HG02885 (cell line): ENCODE measurements at regions not wholly inside any gene's neighbourhood (a gene's known extent, or its start where the extent isn't known, plus 50 kb on each side); places are given as distances from the start of the nearest gene placed in this dataset.

Experiments used
- ATAC-seq: cut with Tn5 transposase; IDR thresholded peaks from one replicate; pipeline ENCODE4 v1.9.1; 2021; ENCODE audit warnings: mild to moderate bottlenecking; ENCODE audit not compliant: unreplicated experiment, poor library complexity

- ATAC-seq, result no peak
Measured at GRCh38 chr13:73733706-73734105, 400.5 kb downstream of the KLF12 start.

DNA sequence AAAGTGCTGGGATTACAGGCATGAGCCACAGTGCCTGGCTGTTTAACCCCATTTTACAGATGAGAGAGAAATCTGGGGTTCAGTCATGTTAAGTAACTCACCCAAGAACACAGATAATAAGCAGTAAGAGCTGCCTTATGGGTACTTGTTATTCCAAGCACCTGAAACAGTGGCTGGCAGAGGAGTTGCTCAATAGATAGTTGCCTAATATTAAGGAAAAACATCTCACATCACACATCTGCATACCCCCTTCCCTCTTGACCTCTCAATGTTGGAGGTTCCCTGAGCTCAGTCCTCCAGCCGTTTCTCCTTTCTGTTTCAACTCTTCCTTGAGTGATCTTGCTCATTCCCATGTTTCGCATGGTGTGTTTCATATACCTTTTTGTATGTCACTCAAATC lies 401.9 kb downstream of the KLF12 start:
- no peak for ATAC-seq

- no peak for ATAC-seq
Measured at GRCh38 chr13:73731564-73731963, 402.6 kb downstream of the KLF12 start.

GRCh38 chr13:73730014-73730413 lies 404.2 kb downstream of the KLF12 start:
- ATAC-seq, result no peak

GRCh38 chr13:73729046-73729445 lies 405.2 kb downstream of the KLF12 start:
- no peak for ATAC-seq

- peak; percentile 75 for ATAC-seq
Measured at GRCh38 chr13:73722120-73722519, 412.1 kb downstream of the KLF12 start.

GRCh38 chr13:73721571-73721970 lies 412.6 kb downstream of the KLF12 start:
- ATAC-seq, result no peak

GRCh38 chr13:73720216-73720840 lies 413.9 kb downstream of the KLF12 start:
- no peak for ATAC-seq

DNA sequence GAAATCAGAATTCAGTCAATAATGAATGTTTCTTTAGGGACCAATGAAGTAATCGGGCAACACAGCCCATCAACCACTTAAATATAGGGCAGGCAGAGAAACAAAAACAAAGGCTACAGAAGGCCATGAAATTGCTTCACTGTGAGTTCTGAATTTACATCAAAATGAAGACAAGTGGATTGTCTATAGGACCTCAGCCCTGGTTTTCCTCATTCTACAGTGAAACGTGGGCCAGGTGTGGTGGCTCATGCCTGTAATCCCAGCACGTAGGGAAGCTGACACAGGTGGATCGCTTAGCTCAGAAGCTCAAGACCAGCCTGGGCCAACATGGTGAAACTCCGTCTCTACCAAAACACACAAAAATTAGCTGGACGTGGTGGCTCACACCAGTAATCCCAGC lies 416.0 kb downstream of the KLF12 start:
- ATAC-seq, result no peak

GRCh38 chr13:73717632-73718031 lies 416.6 kb downstream of the KLF12 start:
- no peak for ATAC-seq

DNA sequence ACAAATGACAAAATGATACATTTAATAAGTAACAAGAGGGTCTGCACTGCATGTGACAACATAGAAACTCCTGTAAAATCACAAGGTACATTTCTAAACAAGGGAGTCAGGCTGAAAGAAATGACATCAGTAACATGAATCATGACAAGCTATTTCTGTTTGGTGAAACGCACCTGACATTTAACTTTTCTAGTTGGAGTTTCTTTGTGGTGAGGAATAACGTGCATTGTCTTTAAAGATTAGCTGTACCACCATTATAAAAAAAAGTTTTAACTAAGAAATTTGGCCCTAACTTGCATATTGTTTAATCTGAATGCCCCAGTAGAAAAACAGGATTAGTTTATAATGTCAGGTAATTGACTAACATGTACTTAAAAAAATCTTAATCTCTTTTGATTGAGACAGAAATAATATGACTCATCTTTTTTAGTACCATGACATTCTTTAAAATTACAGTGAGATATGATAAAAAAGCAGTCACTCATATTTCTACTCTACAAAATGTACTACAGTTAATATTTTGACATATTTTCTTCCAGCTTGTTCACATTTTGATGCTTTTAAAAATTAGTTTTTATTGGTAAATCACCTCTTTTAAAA lies 418.2 kb downstream of the KLF12 start:
- peak; percentile 81 for ATAC-seq

DNA sequence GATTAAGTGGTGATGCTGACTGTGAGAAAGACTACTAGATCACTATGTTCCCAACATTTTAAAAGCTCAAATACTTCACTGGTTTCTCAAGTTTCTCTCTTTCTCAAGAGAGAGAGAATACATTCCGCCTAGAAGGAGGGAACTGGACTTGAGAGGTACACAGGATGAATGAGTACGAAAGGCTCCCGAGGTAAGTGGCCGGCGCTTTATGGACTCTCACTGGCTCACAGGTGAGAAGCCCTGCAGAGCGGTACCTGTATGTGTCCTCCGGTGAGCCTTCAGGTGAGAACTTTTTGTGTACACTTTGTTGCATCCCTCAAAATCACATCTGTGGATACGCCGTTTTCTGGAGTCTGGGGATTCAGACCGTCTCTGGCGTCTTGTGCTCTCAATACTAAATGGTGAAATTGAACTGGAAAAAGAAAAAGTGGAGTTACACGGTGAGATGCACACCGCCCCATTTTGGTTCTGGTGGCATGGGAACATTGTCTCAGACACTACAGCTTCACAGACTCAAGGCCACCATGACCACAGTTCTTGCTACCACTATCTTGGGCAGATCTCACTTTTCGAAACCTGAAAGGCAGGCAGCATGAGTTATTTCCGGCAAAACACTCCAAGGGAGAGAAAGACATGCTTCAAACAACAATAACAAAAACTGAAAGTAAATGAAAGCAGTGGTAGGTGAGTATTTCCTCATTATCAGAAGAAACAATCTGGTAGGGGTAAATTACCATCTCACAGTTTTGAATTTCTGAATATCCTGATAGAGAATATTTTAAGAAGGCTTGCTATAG lies 418.9 kb downstream of the KLF12 start:
- peak; percentile 94 for ATAC-seq

DNA sequence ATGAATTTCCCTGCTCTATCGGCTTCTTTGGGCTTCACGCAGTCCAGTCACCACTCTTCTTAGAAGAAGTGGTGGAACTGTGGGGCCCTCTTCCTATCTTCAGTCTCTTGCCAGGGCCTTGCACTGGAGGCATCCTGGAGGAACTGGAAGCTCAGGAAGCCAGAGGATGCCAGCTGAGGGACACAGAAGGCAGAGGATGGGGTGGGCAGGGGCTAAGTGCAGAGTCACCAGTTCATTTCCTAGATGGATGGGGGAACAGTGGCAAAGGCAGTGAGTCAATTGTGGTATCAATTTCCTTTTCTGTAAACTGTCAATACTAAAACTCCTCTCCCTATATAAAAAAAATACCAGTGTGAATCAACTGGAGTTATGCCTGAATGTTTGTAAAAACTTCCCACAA lies 419.7 kb downstream of the KLF12 start:
- ATAC-seq, result no peak

DNA sequence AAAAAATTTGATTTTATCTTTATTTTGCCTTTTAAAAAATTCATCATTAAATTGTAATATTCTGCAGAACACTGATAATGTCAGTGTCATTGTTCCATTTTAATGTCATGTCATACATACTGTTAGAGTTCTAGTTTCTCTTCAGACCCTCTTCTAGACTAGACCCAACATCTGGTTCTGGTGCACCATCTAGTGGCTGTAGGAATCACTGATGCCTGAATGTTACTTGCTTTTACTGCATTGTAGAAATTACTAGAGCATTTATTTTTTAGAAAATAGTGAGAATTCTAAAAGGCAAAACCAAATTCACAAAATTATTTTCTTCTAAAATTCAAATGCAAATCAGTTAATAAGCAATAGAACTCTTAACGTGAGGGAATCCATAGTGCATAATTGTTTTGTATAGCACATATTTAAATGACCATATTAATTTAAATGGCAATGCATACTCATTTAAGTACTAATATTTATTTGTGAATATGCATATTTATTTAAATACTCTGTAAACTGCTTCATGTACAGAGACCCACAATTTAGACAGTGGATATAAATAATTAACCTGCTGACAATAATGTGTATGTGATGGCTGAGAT lies 425.7 kb downstream of the KLF12 start:
- ATAC-seq, result peak; percentile 97

DNA sequence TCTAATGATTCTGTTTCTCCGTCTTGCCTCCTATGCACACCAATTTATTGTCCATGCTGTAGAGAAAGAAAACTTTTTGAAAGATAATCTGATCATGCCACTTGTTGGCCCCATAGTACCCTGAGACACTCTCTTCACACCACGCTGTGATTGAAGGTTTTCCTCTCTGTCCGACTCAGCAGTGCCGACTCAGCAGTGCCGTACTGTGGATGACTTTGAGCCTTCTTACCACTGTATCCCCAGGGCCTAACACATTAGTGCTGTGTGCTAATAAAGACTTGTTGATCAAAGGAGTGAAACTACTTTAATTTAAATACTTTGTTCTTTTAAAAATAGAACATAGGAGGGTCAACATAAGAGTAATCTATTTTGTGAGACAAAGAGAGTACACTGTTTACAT lies 429.6 kb downstream of the KLF12 start:
- no peak for ATAC-seq

GRCh38 chr13:73703606-73704005 lies 430.6 kb downstream of the KLF12 start:
- no peak for ATAC-seq

DNA sequence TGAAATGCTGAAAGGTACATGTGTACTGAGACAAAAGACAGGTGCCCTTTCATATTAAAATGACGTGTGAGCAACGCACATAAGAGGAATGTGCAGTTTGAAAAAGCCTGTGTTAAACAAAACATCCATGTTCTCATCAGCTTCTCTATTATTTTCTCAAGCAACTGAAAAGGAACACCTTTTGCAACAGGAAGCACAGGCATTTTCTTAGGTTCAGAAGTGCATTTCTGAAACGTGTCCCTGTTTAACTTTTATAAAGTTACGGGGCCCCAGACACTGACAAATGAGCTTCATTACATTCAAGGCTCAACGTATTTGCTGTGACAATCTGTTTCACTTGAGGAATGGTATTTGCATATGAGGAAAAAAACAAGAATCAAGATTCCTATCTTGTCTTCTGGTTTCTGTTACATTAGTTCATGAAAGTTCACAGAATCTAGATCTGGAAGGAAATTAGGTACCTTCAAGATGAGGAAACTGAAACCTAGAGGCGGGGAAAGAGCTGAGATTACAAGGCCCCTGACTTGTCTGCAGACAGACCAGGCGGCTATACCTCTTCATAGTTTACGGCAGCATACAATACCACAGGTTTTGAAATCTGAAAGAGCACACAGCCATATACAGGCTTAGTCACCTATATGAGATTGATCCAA lies 431.7 kb downstream of the KLF12 start:
- peak; percentile 66 for ATAC-seq

DNA sequence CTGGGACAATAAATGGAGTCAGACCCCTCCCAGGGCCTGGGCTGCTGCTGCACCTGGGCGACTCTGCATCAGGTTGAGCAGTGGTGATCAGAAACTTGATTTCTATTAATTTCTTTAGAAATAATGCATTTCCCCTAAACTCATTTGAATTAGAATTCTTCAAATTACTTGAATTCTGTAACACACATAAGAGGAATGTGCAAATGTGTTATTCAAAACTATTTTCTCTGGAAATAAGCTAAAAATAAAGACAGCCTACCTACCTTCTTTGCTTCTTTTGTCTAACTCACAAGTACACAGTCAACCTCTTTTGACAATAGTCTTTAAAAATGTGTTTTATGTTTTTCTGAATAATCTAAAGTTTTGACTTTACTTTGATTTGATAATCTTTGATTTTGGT lies 433.0 kb downstream of the KLF12 start:
- ATAC-seq, result no peak

DNA sequence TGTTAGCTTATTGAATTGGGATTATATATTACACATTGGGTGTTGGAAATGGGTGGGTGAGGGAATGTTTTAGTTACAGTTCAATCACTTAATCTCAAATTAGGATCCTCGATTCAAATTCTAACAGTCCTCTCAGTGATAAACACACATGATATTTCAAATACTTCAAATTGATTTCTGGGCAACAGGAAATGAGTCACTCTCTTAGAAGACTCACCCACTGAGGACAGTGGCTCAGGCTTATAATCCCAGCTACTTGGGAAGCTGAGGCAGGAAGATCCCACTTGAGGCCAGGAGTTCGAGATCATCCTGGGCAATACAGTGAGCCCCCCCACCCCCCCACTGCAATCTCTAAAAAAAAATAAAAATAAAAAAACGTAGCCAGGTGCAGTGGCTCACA lies 435.3 kb downstream of the KLF12 start:
- ATAC-seq, result no peak

DNA sequence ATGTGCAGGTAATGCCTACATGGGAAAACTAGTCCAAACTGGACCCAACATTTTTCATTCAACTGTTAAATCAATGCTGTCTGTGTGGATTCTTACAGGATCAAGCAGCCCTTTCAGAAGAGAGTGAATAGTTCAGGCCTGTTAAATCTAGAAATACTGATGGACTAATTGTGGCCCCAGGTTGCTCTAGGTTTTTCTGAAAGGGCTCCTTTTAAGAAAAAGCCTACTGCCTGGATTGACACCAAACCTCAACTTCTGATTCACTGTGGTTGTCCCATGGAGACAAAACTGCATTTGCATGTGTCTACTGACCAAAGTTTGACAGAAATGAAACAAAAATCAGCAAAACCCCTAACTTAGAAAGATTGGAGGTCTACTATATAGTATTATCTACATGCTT lies 437.0 kb downstream of the KLF12 start:
- no peak for ATAC-seq

DNA sequence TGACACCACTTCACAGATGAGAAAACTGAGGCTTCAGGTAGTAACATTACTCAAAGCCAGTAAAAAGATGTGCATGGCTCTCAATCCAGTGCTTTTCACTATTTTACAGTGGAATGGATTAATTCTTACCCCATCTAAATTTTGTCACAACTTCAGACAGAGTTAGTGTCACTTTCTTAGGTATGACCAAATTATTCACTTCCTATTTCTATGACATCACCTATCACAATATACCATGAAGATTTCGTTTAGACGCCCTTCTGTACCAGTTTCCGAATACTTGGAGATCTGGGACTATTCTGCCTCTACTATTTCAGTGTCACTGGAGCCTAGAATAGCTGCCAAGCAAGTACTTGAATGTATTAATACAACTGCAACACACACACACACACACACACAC lies 437.5 kb downstream of the KLF12 start:
- ATAC-seq, result no peak
